ENCODE measurements at regions not wholly inside any gene's neighbourhood (a gene's known extent, or its start where the extent isn't known, plus 50 kb on each side); places are given as distances from the start of the nearest gene placed in this dataset.

GRCh38 chr3:30428251-30428650, 178.2 kb upstream of the TGFBR2 start:
- no peak for TF ChIP-seq POLR2A (IDR thresholded peaks at IDR 0.05; ENCODE audit: low read length)
- TF ChIP-seq GATA1 (IDR thresholded peaks at IDR 0.05; ENCODE audit: low read depth, low read length): no peak
